Renal cortex interstitium (tissue), 11 donors: ENCODE measurements at regions not wholly inside any gene's neighbourhood (a gene's known extent, or its start where the extent isn't known, plus 50 kb on each side); places are given as distances from the start of the nearest gene placed in this dataset.

Experiments
- DNase-seq, 11 donors: peaks; one replicate each; pipeline ENCODE4 v3.0.0-alpha.2; 2013; ENCODE audit warnings: low read depth in 9 of 11, low spot score in 4 of 11; ENCODE audit errors: extremely low read depth in 1 of 11

DNA sequence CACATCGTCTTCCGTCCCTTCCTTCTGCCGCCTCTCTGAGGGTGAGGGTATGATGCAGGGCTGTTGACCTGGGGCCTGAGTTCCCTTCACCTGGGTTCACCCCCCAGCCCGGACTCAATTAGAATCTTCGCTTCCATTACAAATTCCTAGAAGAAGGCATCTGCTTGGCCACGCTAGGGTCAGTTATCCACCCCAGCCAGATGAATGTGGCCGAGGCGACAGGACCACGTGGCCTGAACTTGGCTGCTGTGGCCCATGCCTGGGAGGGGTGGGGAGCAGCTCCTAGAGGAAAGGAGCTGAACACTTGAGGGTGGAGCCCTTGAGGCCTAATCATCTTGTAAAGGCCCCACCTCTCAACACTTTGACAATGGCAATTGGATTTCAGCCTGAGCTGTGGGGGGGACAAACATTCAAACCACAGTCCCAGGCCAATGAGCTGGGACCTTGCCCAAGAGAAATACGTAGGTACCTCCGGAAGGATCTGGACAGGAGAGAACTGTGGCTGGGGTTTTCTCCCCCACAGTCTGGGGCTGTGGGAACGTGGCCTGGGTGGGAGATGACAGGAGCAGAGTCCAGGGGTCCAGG, 90.6 kb upstream of the ADAMTS2 start:
- DNase-seq = no peak

DNA sequence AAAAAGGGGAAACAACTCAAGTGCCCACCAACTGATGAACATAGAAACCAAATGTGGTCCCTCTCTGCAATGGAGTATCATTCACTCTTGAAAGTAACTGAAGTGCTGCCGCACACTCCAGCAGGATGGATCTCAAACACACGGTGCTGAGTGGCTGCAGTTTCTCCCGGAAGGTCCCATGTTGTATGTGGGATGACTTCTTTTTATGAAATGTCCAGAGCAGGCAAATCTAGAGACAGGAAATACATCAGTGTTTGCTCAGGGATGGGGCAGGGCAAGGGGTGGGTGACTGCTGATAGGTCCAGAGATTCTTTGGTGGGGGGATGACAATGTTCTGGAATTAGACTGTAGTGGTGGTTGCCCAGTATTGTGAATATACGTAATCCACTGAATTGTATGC, 89.9 kb upstream of the ADAMTS2 start:
- DNase-seq = no peak

DNA sequence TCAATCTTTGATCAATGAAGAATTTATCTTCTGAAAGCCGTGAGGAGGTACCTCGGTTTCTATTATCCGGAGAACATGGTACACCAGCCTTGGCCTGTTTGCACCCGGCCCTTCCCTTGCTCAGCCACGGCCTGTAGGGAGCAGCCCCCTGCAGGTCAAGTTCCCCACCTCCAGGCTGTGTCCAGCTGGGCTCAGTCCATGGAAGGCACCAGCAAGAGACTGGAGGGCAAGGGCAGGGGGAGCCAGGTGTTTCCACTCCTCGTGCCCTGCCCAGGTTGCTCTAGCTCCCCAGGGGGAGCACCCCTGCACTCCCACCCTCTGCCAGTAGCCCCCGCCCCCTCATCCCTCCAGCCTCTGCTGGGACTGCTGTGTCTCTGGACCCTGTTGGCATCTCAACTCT, 87.3 kb upstream of the ADAMTS2 start:
- no peak for DNase-seq

DNA sequence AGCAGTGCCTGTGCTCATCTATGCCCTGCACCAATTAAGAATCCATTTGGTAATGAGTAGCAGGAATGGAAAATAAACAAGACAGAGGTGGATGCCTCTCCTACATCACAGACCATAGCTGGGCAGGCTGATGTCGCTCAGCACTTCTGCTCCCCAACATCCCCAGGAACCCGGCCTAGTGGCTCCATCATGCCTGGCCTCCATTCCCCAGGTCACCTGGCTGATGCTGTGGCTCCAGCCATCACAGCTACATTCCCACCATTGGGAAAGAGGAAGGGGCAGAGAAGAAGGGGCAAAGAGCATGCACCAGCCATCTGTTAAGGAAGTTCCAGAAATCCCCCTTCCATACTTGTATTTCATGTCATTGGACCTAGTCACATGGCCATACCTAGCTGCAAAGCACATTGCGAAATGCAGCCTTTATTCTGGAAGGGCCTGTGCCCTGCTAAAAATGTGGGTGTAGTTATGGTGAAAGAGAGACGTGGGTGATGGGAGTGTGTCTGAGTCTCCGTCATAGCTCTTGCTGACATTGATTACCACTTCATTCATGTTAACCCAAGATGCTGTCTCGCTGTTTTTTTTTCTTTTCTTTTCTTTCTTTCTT, 86.1 kb upstream of the ADAMTS2 start:
- DNase-seq = no peak

DNA sequence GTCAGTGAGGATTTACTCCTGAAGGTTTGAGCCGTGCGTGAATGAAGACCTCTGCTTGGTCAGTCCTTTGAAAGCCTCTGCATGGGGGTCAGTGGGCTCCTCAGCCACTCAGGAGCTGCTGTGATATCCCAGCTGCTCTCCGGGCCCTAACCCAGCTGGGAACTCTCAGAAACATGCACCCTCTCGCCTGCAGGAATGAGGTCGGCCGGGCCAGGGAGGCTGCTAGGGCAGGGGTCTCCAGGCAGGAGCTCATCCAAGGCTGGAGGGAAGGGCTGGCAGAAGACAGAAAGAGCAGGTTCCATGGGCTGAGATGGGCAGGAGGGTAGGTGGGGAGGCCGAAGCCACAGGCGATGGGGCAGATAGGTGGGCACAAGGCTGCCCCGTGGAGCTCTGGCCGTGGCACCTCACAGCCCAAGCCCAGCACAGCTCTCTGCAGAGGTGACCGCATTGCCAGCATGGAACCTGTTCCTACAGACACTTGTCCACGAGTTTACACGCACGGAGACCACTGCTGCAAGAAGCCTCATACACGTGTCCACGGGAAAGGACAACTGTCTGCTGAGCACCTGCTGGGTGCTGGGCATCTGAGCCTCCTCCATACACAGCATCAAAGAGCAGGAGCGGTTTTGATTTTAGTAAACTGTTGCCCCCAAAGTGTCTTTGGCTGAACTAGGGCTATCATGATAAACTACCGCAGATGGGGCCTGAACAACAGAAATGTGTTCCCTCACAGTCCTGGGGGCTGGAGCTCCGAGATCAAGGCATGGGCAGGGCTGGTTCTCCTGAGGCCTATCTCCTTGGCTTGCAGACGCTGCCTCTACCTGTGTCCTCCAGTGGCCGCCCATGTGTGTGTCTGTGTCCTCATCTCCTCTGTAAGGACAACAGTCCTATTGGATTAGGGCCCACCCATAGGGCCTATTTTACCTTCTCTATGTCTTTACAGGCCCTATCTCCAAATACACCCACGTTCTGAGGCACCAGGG, 85.2 kb upstream of the ADAMTS2 start:
- no peak for DNase-seq

DNA sequence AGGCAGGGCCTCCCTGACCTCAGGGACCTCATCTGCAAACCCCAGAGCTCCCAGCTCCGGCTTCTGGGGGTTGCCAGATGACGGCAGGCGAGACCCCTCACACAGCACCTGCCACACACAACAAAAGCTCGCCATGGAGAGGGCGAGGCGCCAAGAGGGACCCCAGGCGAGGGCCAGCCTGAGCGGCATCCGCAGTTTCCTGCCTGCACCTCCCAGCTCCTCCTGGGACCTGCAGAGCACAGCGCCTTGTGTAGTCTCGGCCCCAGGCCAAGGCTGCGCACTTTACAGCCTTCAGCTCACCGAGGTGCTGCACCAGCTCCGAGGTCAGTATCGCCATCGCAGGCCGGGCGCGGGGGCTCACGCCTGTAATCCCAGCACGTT, 82.4 kb upstream of the ADAMTS2 start:
- DNase-seq = no peak

DNA sequence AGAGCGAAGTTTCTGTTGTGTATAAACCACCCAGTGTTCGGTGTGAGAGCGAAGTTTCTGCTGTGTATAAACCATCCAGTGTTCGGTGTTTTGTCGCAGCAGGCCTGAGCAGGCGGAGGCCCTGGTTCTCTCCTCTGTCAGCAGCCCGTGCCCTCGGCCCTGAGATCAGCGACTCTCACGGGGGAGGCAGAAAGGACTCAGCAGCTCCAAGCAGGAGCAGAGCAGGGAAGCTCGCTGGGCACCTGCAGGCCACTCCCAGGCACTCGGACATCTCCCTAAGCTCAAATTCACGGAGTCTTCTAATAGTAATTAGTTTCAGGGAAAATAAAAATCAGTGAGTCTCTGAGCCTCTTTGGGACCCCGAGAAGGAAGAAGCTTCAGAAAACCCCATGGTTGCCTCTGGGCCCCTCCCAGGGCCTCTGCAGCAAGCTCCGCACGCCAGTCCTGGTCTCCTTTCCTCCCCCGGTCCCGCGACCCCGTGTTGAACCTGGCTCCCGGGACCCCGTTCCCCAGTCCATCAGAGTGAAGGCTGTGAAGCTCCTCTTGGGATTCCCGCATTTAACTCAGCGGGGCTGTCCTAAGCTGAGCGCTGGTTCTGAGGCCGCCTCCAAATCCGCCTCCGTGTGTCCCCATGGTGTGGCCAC, 81.9 kb upstream of the ADAMTS2 start:
- no peak for DNase-seq

DNA sequence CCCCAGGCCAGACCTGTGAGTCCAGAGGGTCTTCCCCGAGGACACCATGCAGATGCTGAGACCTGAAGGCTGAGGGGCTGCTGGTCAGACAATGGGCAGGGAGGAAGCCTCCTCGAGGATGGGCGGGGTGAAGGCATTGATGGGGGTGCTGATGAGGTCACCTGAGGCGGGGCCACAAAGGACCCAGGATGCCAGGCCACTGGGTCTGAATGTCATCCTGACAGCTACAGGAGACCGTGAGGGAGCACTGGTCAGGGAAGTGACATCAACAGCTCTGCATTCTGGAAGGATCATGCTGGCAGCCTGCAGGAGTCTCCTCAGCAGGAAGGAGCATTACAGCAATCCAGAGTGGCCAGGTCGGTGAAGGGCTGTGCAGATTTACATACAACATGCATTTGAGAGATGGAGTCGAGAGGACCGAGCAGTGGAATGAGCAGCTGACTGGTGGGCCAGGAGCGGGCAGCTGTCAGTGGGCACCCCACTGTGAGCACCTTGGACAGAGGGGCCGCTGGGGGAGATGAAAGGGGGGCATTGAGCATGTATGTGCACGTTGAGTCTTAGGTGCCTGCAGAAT, 77.7 kb upstream of the ADAMTS2 start:
- no peak for DNase-seq

DNA sequence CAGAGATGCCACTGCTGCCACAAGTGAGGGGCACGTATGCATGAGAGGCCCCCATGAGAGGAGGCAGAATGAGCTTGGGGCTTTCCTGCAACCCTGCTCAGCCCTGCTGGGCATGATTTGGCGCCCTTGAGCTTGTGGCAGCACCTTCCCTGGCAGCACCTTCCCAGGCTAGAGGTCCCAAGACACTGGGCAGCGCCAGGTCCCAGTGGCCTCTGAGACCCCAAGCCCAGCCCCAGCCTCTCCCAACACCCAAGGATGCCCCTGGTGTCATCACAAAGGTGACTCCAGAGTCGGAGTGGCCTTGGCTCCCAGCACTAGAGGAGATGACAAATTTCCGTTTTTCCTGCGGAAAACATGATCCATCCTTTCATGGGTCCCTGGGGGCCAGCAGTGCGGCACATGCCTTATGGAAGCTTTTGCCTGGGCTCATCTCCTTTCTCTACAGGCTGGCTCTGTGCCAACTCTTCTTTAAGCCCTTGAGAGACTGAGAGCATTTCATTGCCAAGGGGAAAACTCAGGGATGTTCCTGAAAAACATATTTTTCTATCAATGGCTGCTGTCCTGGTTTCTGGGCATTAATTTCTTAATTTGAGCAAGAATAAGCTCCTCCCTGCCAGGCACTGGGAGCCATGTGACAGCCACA, 77.1 kb upstream of the ADAMTS2 start:
- no peak for DNase-seq

DNA sequence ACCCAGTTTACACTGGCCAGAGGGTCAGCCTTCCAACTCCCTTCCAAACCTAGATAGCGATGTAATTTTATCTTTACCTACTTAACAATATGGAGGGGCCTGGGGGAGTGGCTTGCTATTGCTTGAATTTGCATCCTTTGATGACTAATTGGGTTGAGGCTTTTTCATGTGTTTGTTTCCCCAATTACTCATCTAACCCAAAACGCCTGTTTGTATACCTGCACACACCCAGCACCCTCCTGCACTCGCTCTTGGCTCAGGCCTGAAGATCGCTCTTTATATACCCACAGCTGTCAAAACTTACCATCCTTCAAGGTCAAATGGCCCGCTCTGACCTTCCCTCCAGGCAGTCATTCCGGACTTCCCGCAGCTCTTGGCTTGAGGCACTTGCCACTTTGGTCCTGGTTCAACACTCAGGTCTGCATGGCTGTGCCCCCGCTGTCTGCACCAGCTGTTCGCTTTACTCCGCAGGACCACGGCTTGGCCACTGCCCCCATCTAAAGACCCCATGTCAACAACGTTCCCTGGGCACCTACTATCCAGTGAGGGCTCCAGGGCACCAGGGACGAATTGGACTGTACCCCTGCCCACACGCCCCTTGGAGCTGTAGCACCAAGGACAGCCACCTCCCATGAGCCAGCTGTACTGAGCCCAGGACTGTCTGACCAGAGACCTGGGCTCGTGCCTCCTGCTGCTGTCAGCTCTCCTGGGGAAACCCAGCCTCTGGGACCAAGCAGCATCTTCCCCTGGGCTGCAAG, 76.1 kb upstream of the ADAMTS2 start:
- DNase-seq = no peak

DNA sequence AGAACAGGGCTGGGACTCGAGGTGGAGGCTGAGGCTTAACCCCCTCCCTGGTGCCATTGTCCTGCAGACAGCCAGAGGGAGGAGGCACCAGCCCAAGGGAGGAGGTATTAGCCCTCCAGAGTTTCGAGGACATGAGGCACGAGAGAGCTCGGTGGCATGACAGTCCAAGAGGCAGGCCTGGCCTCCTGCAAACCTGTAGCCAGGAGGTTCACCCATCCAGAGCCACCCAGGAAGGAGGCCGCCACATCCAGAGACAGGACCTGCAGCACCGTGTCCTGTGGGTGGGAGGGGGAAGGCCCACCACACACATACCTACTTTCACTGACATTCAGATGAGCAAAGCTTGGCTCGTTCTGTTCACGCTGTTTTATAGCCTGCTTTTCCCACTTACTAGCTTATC, 75.2 kb upstream of the ADAMTS2 start:
- no peak for DNase-seq

DNA sequence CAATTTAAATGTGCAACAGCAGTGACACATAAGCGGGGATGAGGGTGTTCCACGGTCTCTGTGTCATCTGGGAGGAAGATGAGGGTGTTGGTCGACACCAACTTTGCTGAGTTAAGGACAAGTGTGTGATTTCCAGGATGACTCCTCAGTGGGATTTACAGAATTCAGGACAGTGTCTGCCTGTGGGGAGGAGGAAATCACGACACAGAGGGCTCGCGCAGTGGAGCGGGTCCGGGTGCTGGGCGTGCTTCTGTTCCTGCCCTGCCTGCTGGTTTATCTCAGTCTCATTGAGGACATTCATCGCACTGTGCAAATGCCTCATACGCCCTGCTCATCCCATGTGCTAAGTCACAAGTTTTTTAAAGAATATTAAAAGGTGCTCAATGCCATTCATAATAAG, 73.7 kb upstream of the ADAMTS2 start:
- no peak for DNase-seq

DNA sequence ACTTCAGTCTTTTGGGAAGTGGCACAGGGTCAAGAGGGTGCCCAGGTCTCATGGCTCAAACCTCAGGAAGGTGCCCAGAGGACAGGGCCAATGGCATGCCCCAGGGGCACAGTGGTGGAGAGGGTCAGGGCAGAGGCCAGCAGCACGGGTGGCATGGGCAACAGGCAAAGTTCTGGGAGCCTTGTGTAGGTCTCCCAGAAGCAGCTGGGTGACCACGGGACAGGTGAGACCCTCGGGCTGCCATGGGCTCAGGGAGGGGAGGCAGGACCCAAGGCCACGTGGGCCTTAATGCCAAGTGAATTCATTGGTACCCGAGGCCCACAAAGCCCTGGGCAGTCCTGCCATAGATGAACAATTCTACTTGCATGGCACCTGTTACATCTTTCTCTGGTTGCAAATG, 72.4 kb upstream of the ADAMTS2 start:
- no peak for DNase-seq

DNA sequence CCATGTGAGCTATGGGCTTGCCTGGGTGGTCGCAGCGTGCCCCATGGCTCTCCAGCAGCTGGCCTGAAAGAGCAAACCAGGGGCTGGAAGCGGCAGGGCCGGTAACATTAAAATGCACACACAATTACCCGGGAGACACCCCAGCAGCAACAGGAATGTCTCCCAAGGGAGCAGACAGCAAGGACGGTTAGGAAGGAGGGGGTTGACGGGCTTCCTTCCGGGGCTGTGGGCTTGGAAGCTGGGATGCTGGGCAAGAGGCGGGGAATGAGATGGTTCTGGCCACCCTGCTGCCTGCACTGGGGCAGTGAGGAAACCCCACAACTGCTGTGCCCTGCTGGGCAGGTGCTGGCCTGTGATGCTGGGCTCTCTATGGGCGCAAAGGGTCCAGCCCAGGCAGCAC, 71.8 kb upstream of the ADAMTS2 start:
- no peak for DNase-seq

DNA sequence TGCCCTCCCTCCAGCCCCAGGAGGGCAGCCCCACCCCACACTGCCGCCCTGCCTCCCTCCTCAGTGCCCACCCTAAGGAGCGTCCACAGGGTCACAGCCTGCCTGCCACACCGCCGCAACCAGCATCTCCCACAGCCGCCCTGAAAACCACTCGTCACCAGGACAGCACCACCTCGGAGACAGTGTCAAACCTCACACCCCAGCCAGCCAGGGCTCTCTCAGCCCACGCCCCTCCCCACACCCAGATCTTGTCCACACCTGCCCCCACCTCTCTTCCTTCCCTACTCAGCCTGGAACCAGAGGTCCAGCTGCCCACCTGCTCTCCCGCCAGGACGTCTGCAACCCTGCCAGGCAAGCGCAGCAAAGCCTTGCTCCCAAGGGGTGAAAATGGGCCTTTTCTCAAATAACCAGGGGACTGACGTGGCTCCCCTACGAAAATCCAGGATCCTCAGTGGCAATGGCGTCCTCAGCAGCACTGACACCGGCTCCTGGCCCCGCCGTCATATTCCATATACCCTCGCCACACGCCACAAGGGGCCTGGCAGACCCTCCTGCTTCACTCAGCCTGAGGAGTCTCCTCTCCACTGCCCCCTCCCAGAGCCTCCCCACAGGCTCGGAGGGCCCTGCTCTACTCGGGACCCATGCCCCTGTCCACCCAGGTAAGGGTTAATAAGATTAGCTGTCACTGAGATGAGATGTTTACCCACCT, 71.0 kb upstream of the ADAMTS2 start:
- no peak for DNase-seq

DNA sequence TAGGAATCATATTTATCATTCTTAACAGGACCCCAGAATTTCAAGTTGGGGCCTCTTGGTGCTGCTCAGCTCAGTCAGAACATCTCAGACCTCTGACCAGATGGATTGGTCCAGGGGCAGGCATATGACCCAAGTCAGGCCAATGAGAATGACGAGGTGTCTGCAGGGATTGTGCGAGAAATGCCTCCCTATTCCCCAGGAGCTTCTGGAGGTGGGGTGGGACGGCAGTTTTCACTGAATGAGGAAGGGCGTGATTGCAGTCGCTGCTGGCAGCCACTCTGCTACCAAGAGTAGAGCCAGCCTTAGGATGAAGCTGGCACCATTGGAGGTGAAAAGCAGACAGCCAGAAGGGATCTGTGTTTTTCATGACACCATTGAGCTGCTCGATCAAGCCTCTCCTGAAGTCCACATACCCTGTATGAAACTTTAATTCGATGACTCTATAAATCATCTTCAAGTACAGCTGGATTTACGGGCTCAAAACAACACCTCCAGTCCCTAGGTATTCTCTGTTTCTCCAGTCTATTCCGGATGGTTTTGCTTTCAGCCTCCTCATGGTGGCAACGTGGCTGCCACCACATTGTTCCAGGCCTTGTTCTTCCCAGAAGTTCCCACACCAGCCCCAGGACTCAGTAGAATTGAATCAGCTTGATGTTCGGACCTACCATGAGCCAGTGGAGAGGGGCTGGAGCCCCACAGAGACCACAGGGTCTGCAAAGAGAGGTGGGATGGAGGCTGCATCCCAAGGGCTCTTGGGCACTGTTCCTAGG, 70.2 kb upstream of the ADAMTS2 start:
- DNase-seq = no peak
